ENCODE measurements at regions not wholly inside any gene's neighbourhood (a gene's known extent, or its start where the extent isn't known, plus 50 kb on each side); places are given as distances from the start of the nearest gene placed in this dataset.

- Histone ChIP-seq H3K4me1 (ENCODE audit: control insufficient read depth in 2 of 2, insufficient read depth in 2 of 2, low read length in 1 of 2) (no peaks in the 10 kb centered on the region), H3K9me3 (ENCODE audit: control insufficient read depth in 2 of 2, insufficient read depth in 1 of 2, low read depth in 1 of 2, low read length in 1 of 2) (no peaks in the 10 kb centered on the region)
- 72 to 78% methylated on average over 5 of the region's 5 CpGs for WGBS, 2 donors
Observed at GRCh38 chr3:84175449-84175848, 783.3 kb upstream of the CADM2 start.

GRCh38 chr3:84184937-84185336 is 773.9 kb upstream of the CADM2 start:
- no peak overlapping the region for H3K27ac ChIP-seq (ENCODE audit: low read depth in 2 of 2, low read length in 1 of 2)
- H3K9me3 ChIP-seq (ENCODE audit: control insufficient read depth in 2 of 2, insufficient read depth in 1 of 2, low read depth in 1 of 2, low read length in 1 of 2): no peaks in the 10 kb centered on the region
- H3K36me3 ChIP-seq (ENCODE audit: control insufficient read depth in 2 of 2, insufficient read depth in 2 of 2, low read length in 1 of 2): no peaks in the 10 kb centered on the region
- no peaks in the 10 kb centered on the region for H3K4me1 ChIP-seq (ENCODE audit: control insufficient read depth in 2 of 2, insufficient read depth in 2 of 2, low read length in 1 of 2)
- H3K4me3 ChIP-seq (ENCODE audit: low read depth in 1 of 2, low read length in 2 of 2): no peak overlapping the region
- 20 to 23% methylated on average over 2 of the region's 2 CpGs for WGBS, 2 donors
- no peaks in the 10 kb centered on the region for H3K27me3 ChIP-seq (ENCODE audit: control insufficient read depth in 1 of 2, insufficient read depth in 2 of 2, low read length in 2 of 2)

More at GRCh38 chr3:84175449-84175848, 783.3 kb upstream of the CADM2 start:
- no peaks in the 10 kb centered on the region for H3K36me3 ChIP-seq (ENCODE audit: control insufficient read depth in 2 of 2, insufficient read depth in 2 of 2, low read length in 1 of 2)
- H3K4me3 ChIP-seq (ENCODE audit: low read depth in 1 of 2, low read length in 2 of 2): no peak overlapping the region
- H3K27me3 ChIP-seq (ENCODE audit: control insufficient read depth in 1 of 2, insufficient read depth in 2 of 2, low read length in 2 of 2): no peaks in the 10 kb centered on the region
- H3K27ac ChIP-seq (ENCODE audit: low read depth in 2 of 2, low read length in 1 of 2): no peak overlapping the region

GRCh38 chr3:84194029-84194428 is 764.8 kb upstream of the CADM2 start:
- Histone ChIP-seq H3K36me3 (ENCODE audit: control insufficient read depth in 2 of 2, insufficient read depth in 2 of 2, low read length in 1 of 2) (no peaks in the 10 kb centered on the region), H3K9me3 (ENCODE audit: control insufficient read depth in 2 of 2, insufficient read depth in 1 of 2, low read depth in 1 of 2, low read length in 1 of 2) (peaks cover 2 to 12% of the 10 kb centered on the region in 2 donors), H3K4me3 (ENCODE audit: low read depth in 1 of 2, low read length in 2 of 2) (no peak overlapping the region), H3K4me1 (ENCODE audit: control insufficient read depth in 2 of 2, insufficient read depth in 2 of 2, low read length in 1 of 2) (no peaks in the 10 kb centered on the region), H3K27me3 (ENCODE audit: control insufficient read depth in 1 of 2, insufficient read depth in 2 of 2, low read length in 2 of 2) (no peaks in the 10 kb centered on the region), H3K27ac (ENCODE audit: low read depth in 2 of 2, low read length in 1 of 2) (no peak overlapping the region)
- WGBS, 2 donors: 69 to 83% methylated on average over 1 of the region's 1 CpG

DNA sequence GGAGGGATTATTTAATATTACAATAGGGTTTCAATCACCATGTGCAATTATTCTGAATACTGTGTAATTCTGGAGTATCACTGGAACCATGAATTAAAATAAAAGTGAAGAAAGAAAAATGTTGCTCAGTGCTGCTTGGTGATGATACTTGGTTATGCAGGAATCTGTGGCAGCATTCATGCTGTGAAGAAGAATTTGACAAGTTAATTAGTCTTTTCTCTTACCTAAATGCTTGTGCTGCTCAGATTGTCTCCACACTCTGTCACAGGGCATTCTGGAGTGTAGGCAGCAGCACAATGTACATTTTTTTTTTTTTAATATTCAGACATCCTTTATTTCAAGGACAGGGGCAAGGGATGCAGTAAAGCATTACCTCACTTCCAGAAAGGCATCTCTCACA is 749.3 kb upstream of the CADM2 start:
- H3K4me3 ChIP-seq (ENCODE audit: low read depth in 1 of 2, low read length in 2 of 2): no peak overlapping the region

DNA sequence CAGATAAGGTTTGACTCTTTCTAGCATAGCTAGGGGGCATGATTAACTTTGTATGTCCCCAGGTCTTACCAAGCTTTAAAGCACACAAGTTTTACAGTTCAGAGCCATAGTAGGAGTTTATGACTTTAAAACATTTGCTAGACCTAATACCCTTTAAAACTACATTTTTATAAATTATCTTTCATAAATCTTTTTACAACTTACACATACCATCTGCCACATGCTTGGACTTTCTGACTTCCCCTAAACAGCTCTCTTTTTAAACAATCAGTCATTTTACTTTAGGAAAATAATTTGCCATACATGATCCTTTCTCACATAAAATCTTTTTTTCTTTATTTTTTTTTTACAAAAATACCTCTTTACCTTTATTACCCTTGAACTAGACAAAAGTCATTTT is 735.3 kb upstream of the CADM2 start:
- Histone ChIP-seq H3K9me3 (ENCODE audit: control insufficient read depth in 2 of 2, insufficient read depth in 1 of 2, low read depth in 1 of 2, low read length in 1 of 2) (peaks cover 0 to 3% of the 10 kb centered on the region in 2 donors), H3K36me3 (ENCODE audit: control insufficient read depth in 2 of 2, insufficient read depth in 2 of 2, low read length in 1 of 2) (no peaks in the 10 kb centered on the region), H3K4me1 (ENCODE audit: control insufficient read depth in 2 of 2, insufficient read depth in 2 of 2, low read length in 1 of 2) (no peaks in the 10 kb centered on the region), H3K4me3 (ENCODE audit: low read depth in 1 of 2, low read length in 2 of 2) (no peak overlapping the region), H3K27ac (ENCODE audit: low read depth in 2 of 2, low read length in 1 of 2) (no peak overlapping the region), H3K27me3 (ENCODE audit: control insufficient read depth in 1 of 2, insufficient read depth in 2 of 2, low read length in 2 of 2) (no peaks in the 10 kb centered on the region)

More for the DNA sequence above, 749.3 kb upstream of the CADM2 start:
- no peak overlapping the region for H3K27ac ChIP-seq (ENCODE audit: low read depth in 2 of 2, low read length in 1 of 2)
- H3K9me3 ChIP-seq (ENCODE audit: control insufficient read depth in 2 of 2, insufficient read depth in 1 of 2, low read depth in 1 of 2, low read length in 1 of 2): no peaks in the 10 kb centered on the region
- H3K36me3 ChIP-seq (ENCODE audit: control insufficient read depth in 2 of 2, insufficient read depth in 2 of 2, low read length in 1 of 2): no peaks in the 10 kb centered on the region
- H3K4me1 ChIP-seq (ENCODE audit: control insufficient read depth in 2 of 2, insufficient read depth in 2 of 2, low read length in 1 of 2): no peaks in the 10 kb centered on the region
- H3K27me3 ChIP-seq (ENCODE audit: control insufficient read depth in 1 of 2, insufficient read depth in 2 of 2, low read length in 2 of 2): no peaks in the 10 kb centered on the region

- Histone ChIP-seq H3K4me1 (ENCODE audit: control insufficient read depth in 2 of 2, insufficient read depth in 2 of 2, low read length in 1 of 2) (no peaks in the 10 kb centered on the region), H3K36me3 (ENCODE audit: control insufficient read depth in 2 of 2, insufficient read depth in 2 of 2, low read length in 1 of 2) (no peaks in the 10 kb centered on the region), H3K27me3 (ENCODE audit: control insufficient read depth in 1 of 2, insufficient read depth in 2 of 2, low read length in 2 of 2) (no peaks in the 10 kb centered on the region), H3K4me3 (ENCODE audit: low read depth in 1 of 2, low read length in 2 of 2) (no peak overlapping the region), H3K27ac (ENCODE audit: low read depth in 2 of 2, low read length in 1 of 2) (no peak overlapping the region), H3K9me3 (ENCODE audit: control insufficient read depth in 2 of 2, insufficient read depth in 1 of 2, low read depth in 1 of 2, low read length in 1 of 2) (peaks cover 0 to 3% of the 10 kb centered on the region in 2 donors)
- WGBS, 2 donors: 72 to 79% methylated on average over 2 of the region's 2 CpGs
Observed at GRCh38 chr3:84224262-84224661, 734.5 kb upstream of the CADM2 start.

DNA sequence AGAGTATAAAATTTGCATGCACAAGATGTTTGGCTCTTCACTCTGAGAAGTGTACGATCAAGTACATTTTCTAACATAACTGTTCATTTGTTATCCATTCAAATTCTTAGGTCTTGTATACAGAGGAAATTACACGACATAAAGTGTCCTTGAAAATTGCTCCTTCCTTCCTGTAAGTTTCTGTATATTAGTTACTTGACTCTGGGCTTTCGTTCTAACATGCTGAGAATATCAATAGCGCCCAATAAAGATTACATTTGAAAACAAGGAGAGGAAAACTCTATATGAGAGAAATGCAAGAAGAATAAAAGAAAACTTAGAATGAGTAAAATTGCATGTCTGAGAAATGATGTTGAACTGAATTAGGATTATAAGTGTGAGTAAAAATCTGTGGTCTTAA is 722.5 kb upstream of the CADM2 start:
- no peaks in the 10 kb centered on the region for H3K27me3 ChIP-seq (ENCODE audit: control insufficient read depth in 1 of 2, insufficient read depth in 2 of 2, low read length in 2 of 2)
- H3K4me3 ChIP-seq (ENCODE audit: low read depth in 1 of 2, low read length in 2 of 2): no peak overlapping the region
- no peaks in the 10 kb centered on the region for H3K4me1 ChIP-seq (ENCODE audit: control insufficient read depth in 2 of 2, insufficient read depth in 2 of 2, low read length in 1 of 2)
- no peaks in the 10 kb centered on the region for H3K9me3 ChIP-seq (ENCODE audit: control insufficient read depth in 2 of 2, insufficient read depth in 1 of 2, low read depth in 1 of 2, low read length in 1 of 2)
- H3K27ac ChIP-seq (ENCODE audit: low read depth in 2 of 2, low read length in 1 of 2): no peak overlapping the region
- WGBS, 2 donors: 78 to 79% methylated on average over 4 of the region's 4 CpGs
- H3K36me3 ChIP-seq (ENCODE audit: control insufficient read depth in 2 of 2, insufficient read depth in 2 of 2, low read length in 1 of 2): no peaks in the 10 kb centered on the region

DNA sequence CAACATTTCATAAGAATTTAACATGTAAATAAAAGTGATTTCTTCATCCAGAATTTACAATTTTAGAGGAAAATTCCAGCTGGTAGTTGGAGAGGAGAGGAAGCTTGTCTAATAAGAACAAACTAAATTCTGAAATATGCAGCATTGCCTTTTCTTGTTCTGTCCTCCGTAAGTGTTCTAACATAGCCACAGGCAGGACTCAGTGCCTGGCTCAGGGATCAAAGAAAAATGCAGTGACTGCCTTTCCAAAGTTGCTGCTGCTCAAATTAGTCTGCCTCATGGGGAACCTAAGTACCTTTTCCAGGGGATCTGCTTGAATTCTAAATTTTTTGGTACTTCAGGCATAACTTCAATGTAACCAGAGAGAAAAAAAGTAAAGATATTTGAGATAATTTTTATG is 713.0 kb upstream of the CADM2 start:
- Histone ChIP-seq H3K4me1 (ENCODE audit: control insufficient read depth in 2 of 2, insufficient read depth in 2 of 2, low read length in 1 of 2) (no peaks in the 10 kb centered on the region), H3K9me3 (ENCODE audit: control insufficient read depth in 2 of 2, insufficient read depth in 1 of 2, low read depth in 1 of 2, low read length in 1 of 2) (no peaks in the 10 kb centered on the region), H3K4me3 (ENCODE audit: low read depth in 1 of 2, low read length in 2 of 2) (no peak overlapping the region), H3K36me3 (ENCODE audit: control insufficient read depth in 2 of 2, insufficient read depth in 2 of 2, low read length in 1 of 2) (no peaks in the 10 kb centered on the region), H3K27ac (ENCODE audit: low read depth in 2 of 2, low read length in 1 of 2) (no peak overlapping the region), H3K27me3 (ENCODE audit: control insufficient read depth in 1 of 2, insufficient read depth in 2 of 2, low read length in 2 of 2) (no peaks in the 10 kb centered on the region)
- WGBS, 2 donors: 70 to 81% methylated on average over 1 of the region's 1 CpG

DNA sequence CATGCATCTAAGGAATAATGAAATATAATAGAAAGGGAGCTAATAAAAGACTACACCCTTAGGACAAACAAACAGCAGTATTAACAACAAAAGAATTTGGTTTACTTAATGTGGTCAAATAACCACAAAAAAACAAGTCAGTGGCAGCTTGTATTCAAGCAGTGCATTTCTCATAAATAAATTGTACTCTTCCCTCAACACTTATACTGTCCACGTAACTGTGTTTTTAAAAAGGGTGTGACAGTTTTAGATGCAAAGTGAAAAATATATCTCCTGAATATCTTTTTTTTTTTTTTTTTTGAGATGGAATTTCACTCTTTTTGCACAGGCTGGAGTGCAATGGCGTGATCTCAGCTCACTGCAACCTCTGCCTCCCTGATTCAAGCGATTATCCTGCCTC is 698.2 kb upstream of the CADM2 start:
- Histone ChIP-seq H3K27ac (ENCODE audit: low read depth in 2 of 2, low read length in 1 of 2) (no peak overlapping the region), H3K27me3 (ENCODE audit: control insufficient read depth in 1 of 2, insufficient read depth in 2 of 2, low read length in 2 of 2) (no peaks in the 10 kb centered on the region), H3K4me1 (ENCODE audit: control insufficient read depth in 2 of 2, insufficient read depth in 2 of 2, low read length in 1 of 2) (no peaks in the 10 kb centered on the region), H3K4me3 (ENCODE audit: low read depth in 1 of 2, low read length in 2 of 2) (no peak overlapping the region), H3K9me3 (ENCODE audit: control insufficient read depth in 2 of 2, insufficient read depth in 1 of 2, low read depth in 1 of 2, low read length in 1 of 2) (no peaks in the 10 kb centered on the region), H3K36me3 (ENCODE audit: control insufficient read depth in 2 of 2, insufficient read depth in 2 of 2, low read length in 1 of 2) (no peaks in the 10 kb centered on the region)
- WGBS, 2 donors: 63 to 72% methylated on average over 3 of the region's 3 CpGs

GRCh38 chr3:84265768-84266167 is 693.0 kb upstream of the CADM2 start:
- Histone ChIP-seq H3K4me3 (ENCODE audit: low read depth in 1 of 2, low read length in 2 of 2) (no peak overlapping the region), H3K27me3 (ENCODE audit: control insufficient read depth in 1 of 2, insufficient read depth in 2 of 2, low read length in 2 of 2) (no peaks in the 10 kb centered on the region), H3K36me3 (ENCODE audit: control insufficient read depth in 2 of 2, insufficient read depth in 2 of 2, low read length in 1 of 2) (no peaks in the 10 kb centered on the region), H3K4me1 (ENCODE audit: control insufficient read depth in 2 of 2, insufficient read depth in 2 of 2, low read length in 1 of 2) (no peaks in the 10 kb centered on the region), H3K9me3 (ENCODE audit: control insufficient read depth in 2 of 2, insufficient read depth in 1 of 2, low read depth in 1 of 2, low read length in 1 of 2) (no peaks in the 10 kb centered on the region), H3K27ac (ENCODE audit: low read depth in 2 of 2, low read length in 1 of 2) (no peak overlapping the region)
- WGBS, 2 donors: 85 to 91% methylated on average over 4 of the region's 4 CpGs

Data from esophagus (tissue), 2 donors.